Uterus (tissue), 2 donors: ENCODE measurements at regions not wholly inside any gene's neighbourhood (a gene's known extent, or its start where the extent isn't known, plus 50 kb on each side); places are given as distances from the start of the nearest gene placed in this dataset.

Source experiments
- CTCF ChIP-seq, 4 experiments: fragments of 200-600 bp in 2 of 4; fragments of 450-650 bp in 2 of 4; sonication (generic) in 2 of 4; IDR thresholded peaks; one replicate each; pipeline ENCODE4 v1.5.1; 2016 to 2019; ENCODE audit warnings: antibody characterized with exemption in 4 of 4, mild to moderate bottlenecking in 2 of 4, moderate library complexity in 1 of 4
- POLR2A ChIP-seq, 2 donors: fragments of 450-650 bp; IDR thresholded peaks; one replicate each; pipeline ENCODE4 v1.6.1; 2016; ENCODE audit warnings: antibody characterized with exemption in 2 of 2, mild to moderate bottlenecking in 1 of 2, moderate library complexity in 1 of 2

- TF ChIP-seq POLR2A (IDR thresholded peaks at IDR 0.05): no peak
- no peak for TF ChIP-seq CTCF (IDR thresholded peaks at IDR 0.05)
Measured at GRCh38 chr4:41879552-41879951, 55.7 kb upstream of the TMEM33 start.
